HL-60 (cell line): ENCODE measurements at regions not wholly inside any gene's neighbourhood (a gene's known extent, or its start where the extent isn't known, plus 50 kb on each side); places are given as distances from the start of the nearest gene placed in this dataset.

ENCODE experiments used
- CTCF ChIP-seq: IDR thresholded peaks from one replicate; pipeline ENCODE4 v1.5.1; 2011; ENCODE audit warnings: low read length, control low read depth, inconsistent platforms; ENCODE audit not compliant: insufficient read depth
- GABPA ChIP-seq: IDR thresholded peaks from 2 replicates; pipeline ENCODE4 v1.6.1; 2012; ENCODE audit warnings: low read depth
- POLR2AphosphoS5 ChIP-seq: IDR thresholded peaks from 2 replicates; pipeline ENCODE4 v1.6.1; 2012; ENCODE audit warnings: low read depth
- REST ChIP-seq: IDR thresholded peaks from 2 replicates; pipeline ENCODE4 v1.6.1; 2012; ENCODE audit warnings: low read depth; ENCODE audit not compliant: insufficient replicate concordance

DNA sequence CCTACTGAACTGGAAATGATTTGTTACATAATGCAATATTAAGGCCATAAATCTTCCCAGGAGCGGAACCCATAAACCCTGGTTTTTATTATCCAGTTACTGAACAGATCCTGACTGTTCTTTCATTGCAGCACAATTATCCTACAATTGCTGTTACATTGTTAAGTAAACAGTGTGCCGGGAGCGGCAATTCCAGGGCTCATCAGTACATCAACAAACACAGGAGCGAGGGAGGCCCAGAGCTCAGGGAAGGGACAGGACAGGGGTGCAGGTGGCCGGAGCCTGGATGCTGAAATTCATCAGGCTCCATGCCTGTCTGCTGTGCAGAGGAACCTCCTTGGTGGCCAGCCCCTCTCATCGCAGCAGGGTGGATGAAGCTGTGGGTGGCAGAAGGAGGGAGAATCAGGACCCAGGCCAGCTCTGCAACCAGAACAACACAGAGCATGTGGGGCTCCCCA is 544.7 kb downstream of the NPHP4 start:
- TF ChIP-seq POLR2AphosphoS5 (no peak), CTCF (no peak), REST (no peak), GABPA (no peak)
